OCI-LY1 (cell line): ENCODE measurements at regions not wholly inside any gene's neighbourhood (a gene's known extent, or its start where the extent isn't known, plus 50 kb on each side); places are given as distances from the start of the nearest gene placed in this dataset.

Source experiments
- H2AFZ ChIP-seq: fragments of 200-600 bp; sonication (generic), shearing (Covaris generic); 2 replicates; pipeline ENCODE4 v1.6.0; 2014; ENCODE audit warnings: antibody characterized with exemption, mild to moderate bottlenecking, low read length
- H3F3A ChIP-seq: fragments of 200-600 bp; sonication (generic), shearing (Covaris generic); 2 replicates; pipeline ENCODE4 v1.6.0; 2014; ENCODE audit warnings: mild to moderate bottlenecking, antibody characterized with exemption, low read length, moderate library complexity; ENCODE audit not compliant: insufficient read depth
- H3K27ac ChIP-seq: fragments of 200-600 bp; sonication (generic); 2 replicates; pipeline ENCODE4 v1.5.1; 2014; ENCODE audit warnings: low read length, mixed run types, mild to moderate bottlenecking, low read depth; ENCODE audit not compliant: poor library complexity, severe bottlenecking
- H3K27me3 ChIP-seq: fragments of 200-600 bp; sonication (generic); 2 replicates; pipeline ENCODE4 v1.6.0; 2014; ENCODE audit warnings: antibody characterized with exemption, mild to moderate bottlenecking, low read length, moderate library complexity; ENCODE audit not compliant: insufficient read depth
- H3K36me3 ChIP-seq: fragments of 200-600 bp; sonication (generic); 2 replicates; pipeline ENCODE4 v1.6.1; 2014; ENCODE audit warnings: mild to moderate bottlenecking, antibody characterized with exemption, low read length, moderate library complexity, mixed read lengths; ENCODE audit not compliant: insufficient read depth
- H3K4me1 ChIP-seq: fragments of 200-600 bp; sonication (generic); 2 replicates; pipeline ENCODE4 v1.5.1; 2014; ENCODE audit warnings: mild to moderate bottlenecking, low read length, moderate library complexity; ENCODE audit not compliant: insufficient read depth, severe bottlenecking
- H3K4me2 ChIP-seq: fragments of 200-600 bp; sonication (generic), shearing (Covaris generic); 2 replicates; pipeline ENCODE4 v1.6.1; 2014; ENCODE audit warnings: low read length
- H3K4me3 ChIP-seq: fragments of 200-600 bp; sonication (generic); 2 replicates; pipeline ENCODE4 v1.5.1; 2014; ENCODE audit warnings: low read length, low read depth, mild to moderate bottlenecking, mixed read lengths; ENCODE audit not compliant: poor library complexity, severe bottlenecking
- H3K79me2 ChIP-seq: fragments of 200-600 bp; shearing (Covaris generic); 2 replicates; pipeline ENCODE4 v1.6.1; 2016; ENCODE audit warnings: mixed run types, low read length, mixed read lengths; ENCODE audit not compliant: insufficient read depth
- H3K9ac ChIP-seq: fragments of 200-600 bp; sonication (generic), shearing (Covaris generic); 2 replicates; pipeline ENCODE4 v1.6.1; 2014; ENCODE audit warnings: mild to moderate bottlenecking, low read length, mixed read lengths
- H3K9me2 ChIP-seq: fragments of 200-600 bp; sonication (generic), shearing (Covaris generic); 2 replicates; pipeline ENCODE4 v1.6.1; 2014; ENCODE audit warnings: low read depth, mild to moderate bottlenecking, low read length, mixed read lengths
- H3K9me3 ChIP-seq: fragments of 200-600 bp; shearing (Covaris generic); 2 replicates; pipeline ENCODE4 v1.6.1; 2014; ENCODE audit warnings: low read length, mixed read lengths
- H4K20me1 ChIP-seq: fragments of 200-600 bp; sonication (generic), shearing (Covaris generic); 2 replicates; pipeline ENCODE4 v1.6.0; 2016; ENCODE audit warnings: mild to moderate bottlenecking, low read length; ENCODE audit not compliant: insufficient read depth
- CTCF ChIP-seq: fragments of 200-600 bp; sonication (generic), shearing (Covaris generic); IDR thresholded peaks from 2 replicates; pipeline ENCODE4 v1.5.1; 2017; ENCODE audit warnings: mild to moderate bottlenecking, antibody characterized with exemption, low read length, moderate library complexity, mixed read lengths
- EZH2 ChIP-seq: fragments of 200-600 bp; sonication (generic), shearing (Covaris generic); IDR thresholded peaks from 2 replicates; pipeline ENCODE4 v1.8.0; 2017; ENCODE audit warnings: borderline replicate concordance, mixed run types, mild to moderate bottlenecking, antibody characterized with exemption, low read length, moderate library complexity, mixed read lengths

- no peaks in the 10 kb centered on the region for H3F3A ChIP-seq
- no peak overlapping the region for H3K27ac ChIP-seq
- no peaks in the 10 kb centered on the region for H4K20me1 ChIP-seq
- H3K9me3 ChIP-seq = no peaks in the 10 kb centered on the region
- no peaks in the 10 kb centered on the region for H3K9me2 ChIP-seq
- TF ChIP-seq CTCF (no peak), EZH2 (no peak)
- H3K36me3 ChIP-seq = no peaks in the 10 kb centered on the region
- no peak overlapping the region for H3K9ac ChIP-seq
- no peaks in the 10 kb centered on the region for H3K4me1 ChIP-seq
- no peak overlapping the region for H2AFZ ChIP-seq
- H3K4me2 ChIP-seq = no peak overlapping the region
- no peak overlapping the region for H3K4me3 ChIP-seq
- H3K79me2 ChIP-seq = no peaks in the 10 kb centered on the region
- no peaks in the 10 kb centered on the region for H3K27me3 ChIP-seq
Measured at GRCh38 chr14:35978561-35978960, 152.4 kb downstream of the BRMS1L start.

- TF ChIP-seq CTCF (no peak), EZH2 (no peak)
- H3K9me2 ChIP-seq = no peaks in the 10 kb centered on the region
- H3K9me3 ChIP-seq = no peaks in the 10 kb centered on the region
- H4K20me1 ChIP-seq = no peaks in the 10 kb centered on the region
- H3K4me3 ChIP-seq = no peak overlapping the region
- no peaks in the 10 kb centered on the region for H3K79me2 ChIP-seq
- H3K4me1 ChIP-seq = no peaks in the 10 kb centered on the region
- no peak overlapping the region for H3K4me2 ChIP-seq
- no peak overlapping the region for H2AFZ ChIP-seq
- no peak overlapping the region for H3K9ac ChIP-seq
- H3F3A ChIP-seq = no peaks in the 10 kb centered on the region
- H3K36me3 ChIP-seq = no peaks in the 10 kb centered on the region
- no peaks in the 10 kb centered on the region for H3K27me3 ChIP-seq
- no peak overlapping the region for H3K27ac ChIP-seq
Measured at GRCh38 chr14:35975814-35976213, 149.7 kb downstream of the BRMS1L start.

GRCh38 chr14:35973770-35974169 is 147.6 kb downstream of the BRMS1L start:
- Histone ChIP-seq H3K4me2 (no peak overlapping the region), H3K79me2 (no peaks in the 10 kb centered on the region), H4K20me1 (no peaks in the 10 kb centered on the region), H3K27me3 (no peaks in the 10 kb centered on the region), H3K4me1 (no peaks in the 10 kb centered on the region), H3F3A (no peaks in the 10 kb centered on the region), H3K4me3 (no peak overlapping the region), H3K36me3 (no peaks in the 10 kb centered on the region), H2AFZ (no peak overlapping the region), H3K27ac (no peak overlapping the region), H3K9me2 (no peaks in the 10 kb centered on the region), H3K9me3 (no peaks in the 10 kb centered on the region), H3K9ac (no peak overlapping the region)
- TF ChIP-seq EZH2 (no peak), CTCF (no peak)
